Keratinocyte (primary cell): ENCODE measurements at regions not wholly inside any gene's neighbourhood (a gene's known extent, or its start where the extent isn't known, plus 50 kb on each side); places are given as distances from the start of the nearest gene placed in this dataset.

ENCODE experiments used
- EZH2 ChIP-seq: IDR thresholded peaks from one replicate; pipeline ENCODE4 v1.6.1; 2012; ENCODE audit warnings: inconsistent platforms, mild to moderate bottlenecking, low read length, moderate library complexity
- TF ChIP-seq, protein P1 (sequence below), 3 experiments: IDR thresholded peaks in 1 of 3; conservative IDR thresholded peaks in 1 of 3; optimal IDR thresholded peaks in 1 of 3; 2 replicates in 2 of 3; 3 replicates in 1 of 3; pipeline versions ENCODE3 to v1.5.1; 2011; ENCODE audit warnings: low read length in 3 of 3, mild to moderate bottlenecking in 3 of 3, moderate library complexity in 2 of 3, control low read depth in 1 of 3, inconsistent platforms in 1 of 3; ENCODE audit not compliant: insufficient read depth in 2 of 3; ENCODE audit errors: extremely low read depth in 1 of 3

DNA sequence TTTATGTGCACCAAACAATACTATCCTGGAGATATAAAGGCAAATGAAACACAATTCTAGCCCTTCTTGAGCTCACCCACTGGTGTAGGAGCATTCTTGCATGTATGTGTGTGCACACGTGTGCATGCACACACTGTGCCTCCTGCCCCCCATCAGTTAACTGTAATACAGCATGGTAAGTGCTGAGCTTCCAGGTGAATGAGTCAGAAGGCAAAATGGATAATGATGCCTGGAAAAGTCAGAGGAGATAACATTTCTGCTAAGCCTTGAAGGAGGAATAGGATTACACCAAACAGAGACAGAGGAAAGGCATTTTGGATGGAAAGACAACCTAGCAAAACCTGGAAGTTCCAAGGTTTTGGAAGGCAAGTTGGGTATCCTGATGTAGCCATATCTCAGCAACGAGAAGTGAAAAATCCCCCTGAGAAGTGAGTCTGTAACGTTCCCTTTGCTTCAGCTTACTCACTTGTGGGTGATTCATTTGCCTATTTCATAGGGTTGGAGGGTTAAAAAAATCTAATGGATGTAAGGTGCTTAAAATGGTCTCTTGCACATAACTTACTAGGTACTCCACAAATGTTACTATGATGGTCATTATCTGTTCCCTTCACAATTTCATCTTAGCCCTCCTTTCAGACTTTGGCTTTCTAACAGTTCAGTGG, 101.4 kb upstream of the STC2 start:
- TF ChIP-seq, protein P1, sequence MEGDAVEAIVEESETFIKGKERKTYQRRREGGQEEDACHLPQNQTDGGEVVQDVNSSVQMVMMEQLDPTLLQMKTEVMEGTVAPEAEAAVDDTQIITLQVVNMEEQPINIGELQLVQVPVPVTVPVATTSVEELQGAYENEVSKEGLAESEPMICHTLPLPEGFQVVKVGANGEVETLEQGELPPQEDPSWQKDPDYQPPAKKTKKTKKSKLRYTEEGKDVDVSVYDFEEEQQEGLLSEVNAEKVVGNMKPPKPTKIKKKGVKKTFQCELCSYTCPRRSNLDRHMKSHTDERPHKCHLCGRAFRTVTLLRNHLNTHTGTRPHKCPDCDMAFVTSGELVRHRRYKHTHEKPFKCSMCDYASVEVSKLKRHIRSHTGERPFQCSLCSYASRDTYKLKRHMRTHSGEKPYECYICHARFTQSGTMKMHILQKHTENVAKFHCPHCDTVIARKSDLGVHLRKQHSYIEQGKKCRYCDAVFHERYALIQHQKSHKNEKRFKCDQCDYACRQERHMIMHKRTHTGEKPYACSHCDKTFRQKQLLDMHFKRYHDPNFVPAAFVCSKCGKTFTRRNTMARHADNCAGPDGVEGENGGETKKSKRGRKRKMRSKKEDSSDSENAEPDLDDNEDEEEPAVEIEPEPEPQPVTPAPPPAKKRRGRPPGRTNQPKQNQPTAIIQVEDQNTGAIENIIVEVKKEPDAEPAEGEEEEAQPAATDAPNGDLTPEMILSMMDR (optimal IDR thresholded peaks at IDR 0.05 in 1 of 3, IDR thresholded peaks at IDR 0.05 in 1 of 3, conservative IDR thresholded peaks at IDR 0.05 in 1 of 3; ENCODE audit: extremely low read depth in 1 of 3, insufficient read depth in 2 of 3, low read length in 3 of 3): no peak
- TF ChIP-seq EZH2: no peak
